ENCODE measurements at regions not wholly inside any gene's neighbourhood (a gene's known extent, or its start where the extent isn't known, plus 50 kb on each side); places are given as distances from the start of the nearest gene placed in this dataset.

GRCh38 chr14:61877768-61878167 is 115.5 kb downstream of the SNAPC1 start:
- WGBS, 2 donors: 82 to 91% methylated on average over 5 of the region's 5 CpGs
- no peak overlapping the region for H3K27ac ChIP-seq
- no peak for DNase-seq
- H3K9me3 ChIP-seq: no peaks in the 10 kb centered on the region
- TF ChIP-seq CTCF (IDR thresholded peaks at IDR 0.05): no peak
- no peak for ATAC-seq
- peaks cover 0 to 23% (median 9%) of the 10 kb centered on the region in 7 donors for H3K27me3 ChIP-seq
- no peaks in the 10 kb centered on the region for H3K4me1 ChIP-seq
- H3K36me3 ChIP-seq: no peaks in the 10 kb centered on the region
- H3K4me3 ChIP-seq: no peak overlapping the region
- intact Hi-C loops (cut with DNase I): no loop called here

GRCh38 chr14:61878931-61879330 is 116.7 kb downstream of the SNAPC1 start:
- TF ChIP-seq CTCF (IDR thresholded peaks at IDR 0.05): no peak
- Histone ChIP-seq H3K27ac (no peak overlapping the region), H3K27me3 (peaks cover 0 to 21% (median 11%) of the 10 kb centered on the region in 7 donors), H3K4me3 (no peak overlapping the region), H3K36me3 (no peaks in the 10 kb centered on the region), H3K9me3 (no peaks in the 10 kb centered on the region), H3K4me1 (no peaks in the 10 kb centered on the region)
- intact Hi-C loops (cut with DNase I): no loop called here
- 52 to 64% methylated on average over 1 of the region's 1 CpG for WGBS, 2 donors
- no peak for DNase-seq
- ATAC-seq: no peak

GRCh38 chr14:61881046-61881445 is 118.8 kb downstream of the SNAPC1 start:
- Histone ChIP-seq H3K36me3 (no peaks in the 10 kb centered on the region), H3K4me1 (no peaks in the 10 kb centered on the region), H3K27me3 (peaks cover 0 to 12% (median 4%) of the 10 kb centered on the region in 7 donors), H3K9me3 (no peaks in the 10 kb centered on the region), H3K27ac (no peak overlapping the region), H3K4me3 (no peak overlapping the region)
- ATAC-seq: no peak
- no peak for TF ChIP-seq CTCF (IDR thresholded peaks at IDR 0.05)
- 62 to 73% methylated on average over 1 of the region's 1 CpG for WGBS, 2 donors
- DNase-seq: no peak
- intact Hi-C loops (cut with DNase I): no loop called here

GRCh38 chr14:61884711-61885110 is 122.5 kb downstream of the SNAPC1 start:
- Histone ChIP-seq H3K36me3 (no peaks in the 10 kb centered on the region), H3K4me1 (no peaks in the 10 kb centered on the region), H3K27ac (no peak overlapping the region), H3K9me3 (no peaks in the 10 kb centered on the region), H3K4me3 (no peak overlapping the region), H3K27me3 (peaks cover 0 to 12% (median 3%) of the 10 kb centered on the region in 7 donors)
- intact Hi-C loops (cut with DNase I): no loop called here
- 56 to 72% methylated on average over 2 of the region's 2 CpGs for whole genome bisulfite sequencing, 2 donors
- ATAC-seq: no peak
- TF ChIP-seq CTCF (IDR thresholded peaks at IDR 0.05): no peak
- DNase-seq: no peak

Measured in heart right ventricle (tissue), 16 donors.